GM12878 (cell line): ENCODE measurements at regions not wholly inside any gene's neighbourhood (a gene's known extent, or its start where the extent isn't known, plus 50 kb on each side); places are given as distances from the start of the nearest gene placed in this dataset.

Experiments used
- ATAC-seq: fragments of 200-7000 bp; cut with Tn5 transposase; 3 replicates; pipeline ENCODE4 v1.9.1; 2020; ENCODE audit warnings: mild to moderate bottlenecking, moderate library complexity
- BruUV-seq: library from RNA; stranded (reverse); fragments of 400-500 nt; replicated peaks from 2 replicates; lab custom pipeline; 2021; lab: Mats Ljungman, UMichigan
- CTCF ChIA-PET: fragments of 300-600 bp; sonication (Branson Sonifier 250); formaldehyde crosslinking; extraction: SDS; loops from one replicate; lab custom pipeline; 2021; ENCODE audit warnings: inconsistent platforms; lab: Yijun Ruan, JAX
- POLR2A ChIA-PET: fragments of 350-600 bp; formaldehyde crosslinking; extraction: SDS; loops from one replicate; lab custom pipeline; 2021; ENCODE audit warnings: inconsistent platforms; lab: Charles Lee
- RAD21 ChIA-PET: fragments of 300-600 bp; sonication (Branson Sonifier 250); formaldehyde crosslinking; loops from one replicate; lab custom pipeline; 2023; ENCODE audit warnings: antibody characterized with exemption; ENCODE audit not compliant: unreplicated experiment; lab: Charles Lee
- SMC1A ChIA-PET: fragments of 300-600 bp; sonication (Branson Sonifier 250); formaldehyde crosslinking; loops from one replicate; lab custom pipeline; 2023; ENCODE audit not compliant: unreplicated experiment, uncharacterized antibody; lab: Charles Lee
- DNase-seq: peaks from one replicate; pipeline ENCODE4 v3.0.0-alpha.2; 2011; ENCODE audit warnings: low read depth, low spot score
- FAIRE-seq: peaks from 3 replicates; lab custom pipeline; 2011; peaks lifted over from hg19 to GRCh38; lab: Jason Lieb, UNC
- H2AFZ ChIP-seq: 2 replicates; pipeline ENCODE4 v1.6.0; 2011; ENCODE audit warnings: low read depth, low read length, control low read depth; ENCODE audit not compliant: control insufficient read depth
- H3K27ac ChIP-seq: 2 replicates; pipeline ENCODE4 v1.5.1; 2011; ENCODE audit warnings: control low read depth; ENCODE audit not compliant: control insufficient read depth, insufficient read depth
- H3K27me3 ChIP-seq, 2 experiments: replicated peaks in 1 of 2; 2 replicates each; pipeline versions ENCODE4 v1.6.0 to v1.6.1; 2011; ENCODE audit warnings: low read length in 1 of 2; ENCODE audit not compliant: control insufficient read depth in 2 of 2, insufficient read depth in 2 of 2
- H3K36me3 ChIP-seq, 2 experiments: 2 replicates each; pipeline ENCODE4 v1.5.1; 2011; ENCODE audit warnings: low read length in 1 of 2; ENCODE audit not compliant: control insufficient read depth in 2 of 2, insufficient read depth in 2 of 2
- H3K4me1 ChIP-seq: 2 replicates; pipeline ENCODE4 v1.6.1; 2011; ENCODE audit warnings: mild to moderate bottlenecking, low read length, moderate library complexity, mixed read lengths; ENCODE audit not compliant: control insufficient read depth, insufficient read depth
- H3K4me2 ChIP-seq: 2 replicates; pipeline ENCODE4 v1.6.0; 2011; ENCODE audit warnings: control low read depth; ENCODE audit not compliant: control insufficient read depth, insufficient read depth
- H3K4me3 ChIP-seq: fragments of 200-600 bp; sonication (generic); 2 replicates; pipeline ENCODE4 v1.5.1; 2016
- H3K79me2 ChIP-seq: 2 replicates; pipeline ENCODE4 v1.6.0; 2011; ENCODE audit warnings: low read length; ENCODE audit not compliant: control insufficient read depth, insufficient read depth
- H3K9ac ChIP-seq: 2 replicates; pipeline ENCODE4 v1.8.0; 2011; ENCODE audit warnings: low read length, control low read depth, mixed read lengths; ENCODE audit not compliant: control insufficient read depth, insufficient read depth
- H3K9me3 ChIP-seq: replicated peaks from 3 replicates; pipeline ENCODE4 v1.5.1; 2011; ENCODE audit warnings: mild to moderate bottlenecking, low read length; ENCODE audit not compliant: control insufficient read depth, insufficient read depth
- H4K20me1 ChIP-seq: 2 replicates; pipeline ENCODE4 v1.6.0; 2011; ENCODE audit not compliant: control insufficient read depth, insufficient read depth
- GATAD2B ChIP-seq: fragments of 450-650 bp; conservative IDR thresholded peaks from 2 replicates; pipeline ENCODE4 v1.6.1; 2017; ENCODE audit warnings: low read depth, mild to moderate bottlenecking, moderate library complexity
- HCFC1 ChIP-seq: fragments of 150-350 bp; IDR thresholded peaks from 2 replicates; pipeline ENCODE4 v1.6.1; 2014; ENCODE audit warnings: low read length
- KLF5 ChIP-seq: fragments of 450-650 bp; IDR thresholded peaks from 2 replicates; pipeline ENCODE4 v1.6.1; 2014; ENCODE audit warnings: mild to moderate bottlenecking; ENCODE audit not compliant: partially characterized antibody
- MLLT1 ChIP-seq: fragments of 450-650 bp; IDR thresholded peaks from 2 replicates; pipeline ENCODE4 v1.6.1; 2016; ENCODE audit warnings: mild to moderate bottlenecking
- POLR2AphosphoS5 ChIP-seq: IDR thresholded peaks from 2 replicates; pipeline ENCODE4 v1.6.1; 2011; ENCODE audit warnings: mild to moderate bottlenecking, low read length, inconsistent platforms
- RFX5 ChIP-seq: IDR thresholded peaks from 2 replicates; pipeline ENCODE4 v1.6.1; 2011; ENCODE audit warnings: low read depth, low read length, improper control_type of control experiment
- SREBF1 ChIP-seq: IDR thresholded peaks from 2 replicates; pipeline ENCODE4 v1.6.1; 2012; ENCODE audit warnings: mild to moderate bottlenecking, low read length
- SREBF2 ChIP-seq: IDR thresholded peaks from 2 replicates; pipeline ENCODE4 v1.6.1; 2012; ENCODE audit warnings: mild to moderate bottlenecking, low read length
- TCF3 ChIP-seq: IDR thresholded peaks from 2 replicates; pipeline ENCODE4 v1.6.1; 2012; ENCODE audit warnings: low read depth, mild to moderate bottlenecking, low read length, borderline replicate concordance; ENCODE audit not compliant: insufficient read depth
- ZZZ3 ChIP-seq: IDR thresholded peaks from 2 replicates; pipeline ENCODE4 v1.6.1; 2011; ENCODE audit warnings: low read depth; ENCODE audit not compliant: control insufficient read depth, insufficient read length
- WGBS: methylation state at CpG from one replicate; pipeline ENCODE4 v1.1.6; 2016; ENCODE audit warnings: low lambda C conversion rate; ENCODE audit not compliant: insufficient replicate concordance, insufficient coverage; ENCODE audit errors: missing lambda C conversion rate; 5-methylcytosine and 5-hydroxymethylcytosine counted together
- in situ Hi-C: fragments of 300-500 bp; cut with MboI; formaldehyde crosslinking; loops from 9 replicates; pipeline ENCODE4 v1.14.3; 2018; ENCODE audit warnings: mixed read lengths
- intact Hi-C: fragments of 100-400 bp; cut with micrococcal nuclease; formaldehyde crosslinking; loops from one replicate; pipeline ENCODE4 v1.14.2; 2022; ENCODE audit not compliant: unreplicated experiment
- TF ChIP-seq, protein P1 (sequence below): IDR thresholded peaks from 2 replicates; pipeline ENCODE4 v1.6.1; 2012; ENCODE audit warnings: mild to moderate bottlenecking, low read depth, low read length

DNA sequence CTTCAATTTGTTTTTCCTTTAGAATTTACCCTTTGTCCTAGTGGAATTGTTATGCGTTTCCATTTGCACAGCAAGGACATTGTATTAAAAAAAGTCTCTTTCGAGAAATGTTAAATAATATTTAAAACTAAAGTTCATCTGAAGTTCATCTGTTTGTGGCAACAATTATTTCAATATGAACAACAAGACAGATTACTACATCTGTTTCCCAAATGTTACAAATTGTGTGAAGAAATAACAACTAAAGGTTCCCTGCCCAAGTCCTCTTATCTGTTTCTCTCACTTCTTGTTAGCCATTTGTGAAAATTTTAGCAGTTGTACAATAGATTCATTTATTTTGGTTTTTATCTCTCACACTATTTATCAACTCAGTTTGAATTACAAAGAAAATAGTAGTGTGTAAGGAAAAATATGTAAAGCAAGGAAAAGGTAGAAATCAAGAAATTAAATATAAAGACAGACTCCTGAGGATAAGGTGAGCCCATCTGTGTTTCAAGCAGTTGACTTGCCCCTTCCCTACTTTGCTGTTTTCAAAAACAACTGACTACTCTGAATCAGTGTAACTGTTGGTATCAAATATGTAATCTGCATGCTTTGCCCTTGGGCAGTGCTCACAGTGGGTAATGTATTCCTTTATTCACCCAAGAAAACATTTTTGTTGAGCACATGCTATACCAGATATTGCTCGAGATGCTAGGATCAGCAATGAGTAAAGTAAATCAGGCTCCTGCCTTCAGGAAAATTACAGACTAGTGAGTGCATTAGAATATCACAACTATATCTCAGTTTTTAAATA is 118.9 kb upstream of the PCDH7 start:
- TF ChIP-seq ZZZ3 (no peak), MLLT1 (no peak), SREBF2 (no peak), KLF5 (no peak), POLR2AphosphoS5 (no peak)
- SMC1A ChIA-PET = no interaction called here
- Histone ChIP-seq H3K9me3 (no peaks in the 10 kb centered on the region), H3K27me3 (no peaks in the 10 kb centered on the region), H3K4me3 (no peak overlapping the region), H3K9ac (no peak overlapping the region), H4K20me1 (no peaks in the 10 kb centered on the region), H3K79me2 (no peaks in the 10 kb centered on the region), H2AFZ (no peak overlapping the region), H3K36me3 (no peaks in the 10 kb centered on the region), H3K4me2 (no peak overlapping the region), H3K27ac (no peak overlapping the region), H3K4me1 (no peaks in the 10 kb centered on the region)
- intact Hi-C loops = no loop called here
- FAIRE-seq (no peak), DNase-seq (no peak), ATAC-seq (no peak)
- CTCF ChIA-PET = no interaction called here
- in situ Hi-C loops = no loop called here
- POLR2A ChIA-PET = no interaction called here
- 12% methylated on average over 3 of the region's 3 CpGs for WGBS
- no TSS peak for BruUV-seq
- RAD21 ChIA-PET = no interaction called here

- POLR2A ChIA-PET = no interaction called here
- in situ Hi-C loops = no loop called here
- TF ChIP-seq SREBF1 (no peak), TCF3 (no peak), HCFC1 (no peak), RFX5 (no peak), GATAD2B (no peak)
- TF ChIP-seq, protein P1, sequence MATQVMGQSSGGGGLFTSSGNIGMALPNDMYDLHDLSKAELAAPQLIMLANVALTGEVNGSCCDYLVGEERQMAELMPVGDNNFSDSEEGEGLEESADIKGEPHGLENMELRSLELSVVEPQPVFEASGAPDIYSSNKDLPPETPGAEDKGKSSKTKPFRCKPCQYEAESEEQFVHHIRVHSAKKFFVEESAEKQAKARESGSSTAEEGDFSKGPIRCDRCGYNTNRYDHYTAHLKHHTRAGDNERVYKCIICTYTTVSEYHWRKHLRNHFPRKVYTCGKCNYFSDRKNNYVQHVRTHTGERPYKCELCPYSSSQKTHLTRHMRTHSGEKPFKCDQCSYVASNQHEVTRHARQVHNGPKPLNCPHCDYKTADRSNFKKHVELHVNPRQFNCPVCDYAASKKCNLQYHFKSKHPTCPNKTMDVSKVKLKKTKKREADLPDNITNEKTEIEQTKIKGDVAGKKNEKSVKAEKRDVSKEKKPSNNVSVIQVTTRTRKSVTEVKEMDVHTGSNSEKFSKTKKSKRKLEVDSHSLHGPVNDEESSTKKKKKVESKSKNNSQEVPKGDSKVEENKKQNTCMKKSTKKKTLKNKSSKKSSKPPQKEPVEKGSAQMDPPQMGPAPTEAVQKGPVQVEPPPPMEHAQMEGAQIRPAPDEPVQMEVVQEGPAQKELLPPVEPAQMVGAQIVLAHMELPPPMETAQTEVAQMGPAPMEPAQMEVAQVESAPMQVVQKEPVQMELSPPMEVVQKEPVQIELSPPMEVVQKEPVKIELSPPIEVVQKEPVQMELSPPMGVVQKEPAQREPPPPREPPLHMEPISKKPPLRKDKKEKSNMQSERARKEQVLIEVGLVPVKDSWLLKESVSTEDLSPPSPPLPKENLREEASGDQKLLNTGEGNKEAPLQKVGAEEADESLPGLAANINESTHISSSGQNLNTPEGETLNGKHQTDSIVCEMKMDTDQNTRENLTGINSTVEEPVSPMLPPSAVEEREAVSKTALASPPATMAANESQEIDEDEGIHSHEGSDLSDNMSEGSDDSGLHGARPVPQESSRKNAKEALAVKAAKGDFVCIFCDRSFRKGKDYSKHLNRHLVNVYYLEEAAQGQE = no peak
Measured at GRCh38 chr4:30605616-30606190, 114.5 kb upstream of the PCDH7 start.

More at GRCh38 chr4:30605616-30606190, 114.5 kb upstream of the PCDH7 start:
- BruUV-seq = no TSS peak
- H3K4me1 ChIP-seq = no peaks in the 10 kb centered on the region
- no peaks in the 10 kb centered on the region for H3K36me3 ChIP-seq
- H3K27me3 ChIP-seq = no peaks in the 10 kb centered on the region
- DNase-seq = no peak
- ChIA-PET RAD21 (interaction anchor here (1.2 kb wide), 1 partner anchor 11 kb away, joined by 3 read pairs; no protein-coding TSS in a partner anchor), SMC1A (interaction anchor here (1.2 to 1.4 kb wide), 3 partner anchors 10 to 16 kb away, joined by 3 to 6 read pairs (median 3); no protein-coding TSS in a partner anchor), CTCF (no interaction called here)
- no peak overlapping the region for H2AFZ ChIP-seq
- intact Hi-C loops = no loop called here
- ATAC-seq = no peak
- no peaks in the 10 kb centered on the region for H3K9me3 ChIP-seq
- no peaks in the 10 kb centered on the region for H3K79me2 ChIP-seq
- H3K27ac ChIP-seq = no peak overlapping the region
- H3K9ac ChIP-seq = no peak overlapping the region
- H4K20me1 ChIP-seq = no peaks in the 10 kb centered on the region
- no peak overlapping the region for H3K4me3 ChIP-seq
- no peak overlapping the region for H3K4me2 ChIP-seq
- FAIRE-seq = no peak
